ENCODE measurements at regions not wholly inside any gene's neighbourhood (a gene's known extent, or its start where the extent isn't known, plus 50 kb on each side); places are given as distances from the start of the nearest gene placed in this dataset.
A peak's percentile ranks its signal among the peaks of the same experiment; 100 is the strongest.
"Not testable (repeated sequence)": the region's sequence is repeated elsewhere in the genome, so short reads cannot be mapped to it uniquely, and the experiment has no call there.

GRCh38 chr6:99802396-99803031 lies 191.5 kb downstream of the MCHR2 start:
- no peak for DNase-seq

GRCh38 chr6:99808992-99809391 lies 185.0 kb downstream of the MCHR2 start:
- no peak for DNase-seq

GRCh38 chr6:99810295-99810694 lies 183.7 kb downstream of the MCHR2 start:
- no peak for DNase-seq

GRCh38 chr6:99810942-99811620 lies 182.9 kb downstream of the MCHR2 start:
- no peak for DNase-seq

- no peak for DNase-seq
Observed at GRCh38 chr6:99811636-99812035, 182.4 kb downstream of the MCHR2 start.

GRCh38 chr6:99813565-99813964 lies 180.5 kb downstream of the MCHR2 start:
- DNase-seq = no peak

- no peak for DNase-seq
Observed at GRCh38 chr6:99814230-99814928, 179.6 kb downstream of the MCHR2 start.

- DNase-seq = no peak
Observed at GRCh38 chr6:99816795-99817194, 177.2 kb downstream of the MCHR2 start.

GRCh38 chr6:99818161-99818560 lies 175.9 kb downstream of the MCHR2 start:
- no peak for DNase-seq

GRCh38 chr6:99819853-99820252 lies 174.2 kb downstream of the MCHR2 start:
- no peak for DNase-seq

- no peak for DNase-seq
Observed at GRCh38 chr6:99821164-99821563, 172.9 kb downstream of the MCHR2 start.

- peak; percentile 19 for DNase-seq
Observed at GRCh38 chr6:99822741-99823512, 171.1 kb downstream of the MCHR2 start.

GRCh38 chr6:99823513-99824235 lies 170.3 kb downstream of the MCHR2 start:
- DNase-seq = not testable (repeated sequence)

GRCh38 chr6:99833034-99833433 lies 161.0 kb downstream of the MCHR2 start:
- DNase-seq = no peak

- DNase-seq = no peak
Observed at GRCh38 chr6:99836471-99836870, 157.6 kb downstream of the MCHR2 start.

GRCh38 chr6:99838607-99839006 lies 155.4 kb downstream of the MCHR2 start:
- no peak for DNase-seq

- no peak for DNase-seq
Observed at GRCh38 chr6:99841297-99841696, 152.7 kb downstream of the MCHR2 start.

- no peak for DNase-seq
Observed at GRCh38 chr6:99846006-99846405, 148.0 kb downstream of the MCHR2 start.

GRCh38 chr6:99850841-99851240 lies 143.2 kb downstream of the MCHR2 start:
- no peak for DNase-seq

- no peak for DNase-seq
Observed at GRCh38 chr6:99852031-99852430, 142.0 kb downstream of the MCHR2 start.

- DNase-seq = no peak
Observed at GRCh38 chr6:99867026-99867425, 127.0 kb downstream of the MCHR2 start.

- peak; percentile 75 for DNase-seq
Observed at GRCh38 chr6:99868074-99868702, 125.8 kb downstream of the MCHR2 start.

Data from femur (tissue), 1 donor.